ENCODE measurements at regions not wholly inside any gene's neighbourhood (a gene's known extent, or its start where the extent isn't known, plus 50 kb on each side); places are given as distances from the start of the nearest gene placed in this dataset.

DNA sequence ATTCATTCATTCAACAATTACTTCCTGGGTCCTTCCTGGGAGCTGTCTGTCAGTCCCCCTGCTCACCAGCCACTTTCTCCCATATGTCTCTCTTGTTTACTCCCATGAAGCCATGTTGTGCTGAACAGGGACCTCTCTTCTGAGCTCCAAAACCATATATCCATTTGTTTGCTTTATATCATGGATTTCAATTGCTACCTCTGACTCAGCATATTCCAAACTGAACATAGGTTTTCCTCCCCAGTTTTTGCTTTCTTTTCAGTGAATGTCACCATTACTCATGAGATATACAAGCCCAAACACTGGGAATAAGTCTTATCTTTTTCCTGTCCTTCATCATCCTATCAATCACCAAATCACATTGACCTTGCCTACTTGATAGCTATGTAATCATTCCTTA is 152.5 kb upstream of the P2RY1 start:
- H3K27me3 ChIP-seq (ENCODE audit: control insufficient read depth, extremely low read depth, insufficient read depth, low read length): no peaks in the 10 kb centered on the region
- H3K4me3 ChIP-seq (ENCODE audit: control insufficient read depth in 2 of 3, extremely low read depth in 1 of 3, insufficient read depth in 2 of 3, low read depth in 1 of 3, low read length in 3 of 3): no peak overlapping the region
- DNase-seq (ENCODE audit: low read depth, low spot score) (no peak), FAIRE-seq (no peak)
- H3K9me3 ChIP-seq (ENCODE audit: control insufficient read depth, low read depth, low read length): no peaks in the 10 kb centered on the region
- TF ChIP-seq, protein P1, sequence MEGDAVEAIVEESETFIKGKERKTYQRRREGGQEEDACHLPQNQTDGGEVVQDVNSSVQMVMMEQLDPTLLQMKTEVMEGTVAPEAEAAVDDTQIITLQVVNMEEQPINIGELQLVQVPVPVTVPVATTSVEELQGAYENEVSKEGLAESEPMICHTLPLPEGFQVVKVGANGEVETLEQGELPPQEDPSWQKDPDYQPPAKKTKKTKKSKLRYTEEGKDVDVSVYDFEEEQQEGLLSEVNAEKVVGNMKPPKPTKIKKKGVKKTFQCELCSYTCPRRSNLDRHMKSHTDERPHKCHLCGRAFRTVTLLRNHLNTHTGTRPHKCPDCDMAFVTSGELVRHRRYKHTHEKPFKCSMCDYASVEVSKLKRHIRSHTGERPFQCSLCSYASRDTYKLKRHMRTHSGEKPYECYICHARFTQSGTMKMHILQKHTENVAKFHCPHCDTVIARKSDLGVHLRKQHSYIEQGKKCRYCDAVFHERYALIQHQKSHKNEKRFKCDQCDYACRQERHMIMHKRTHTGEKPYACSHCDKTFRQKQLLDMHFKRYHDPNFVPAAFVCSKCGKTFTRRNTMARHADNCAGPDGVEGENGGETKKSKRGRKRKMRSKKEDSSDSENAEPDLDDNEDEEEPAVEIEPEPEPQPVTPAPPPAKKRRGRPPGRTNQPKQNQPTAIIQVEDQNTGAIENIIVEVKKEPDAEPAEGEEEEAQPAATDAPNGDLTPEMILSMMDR (optimal IDR thresholded peaks at IDR 0.05 in 1 of 3, IDR thresholded peaks at IDR 0.05 in 1 of 3, conservative IDR thresholded peaks at IDR 0.05 in 1 of 3; ENCODE audit: extremely low read depth in 1 of 3, insufficient read depth in 2 of 3, low read length in 3 of 3): no peak
- TF ChIP-seq EZH2 (IDR thresholded peaks at IDR 0.05; ENCODE audit: low read length): no peak
- H4K20me1 ChIP-seq (ENCODE audit: control insufficient read depth, extremely low read depth, insufficient read depth, low read length): no peaks in the 10 kb centered on the region
- no peaks in the 10 kb centered on the region for H3K36me3 ChIP-seq (ENCODE audit: control insufficient read depth in 2 of 2, extremely low read depth in 1 of 2, insufficient read depth in 2 of 2, low read length in 2 of 2)
- no peak overlapping the region for H3K9ac ChIP-seq (ENCODE audit: control insufficient read depth, extremely low read depth, insufficient read depth, low read length)
- H3K9me1 ChIP-seq (ENCODE audit: control insufficient read depth, extremely low read depth, insufficient read depth, low read length): no peaks in the 10 kb centered on the region
- no peak overlapping the region for H3K27ac ChIP-seq (ENCODE audit: control insufficient read depth, insufficient read depth, low read length)
- H3K4me1 ChIP-seq (ENCODE audit: control insufficient read depth, extremely low read depth, insufficient read depth, low read length): no peaks in the 10 kb centered on the region
- H2AFZ ChIP-seq (ENCODE audit: control insufficient read depth, low read length): no peak overlapping the region
- dilution Hi-C loops (cut with MboI; ENCODE audit: extremely low pct_ligation_motif_present, low sequenced_read_pairs): no loop called here
- H3K79me2 ChIP-seq (ENCODE audit: control insufficient read depth, insufficient read depth, low read length): no peaks in the 10 kb centered on the region
- no peak overlapping the region for H3K4me2 ChIP-seq (ENCODE audit: control insufficient read depth, extremely low read depth, insufficient read depth, low read depth, low read length)

DNA sequence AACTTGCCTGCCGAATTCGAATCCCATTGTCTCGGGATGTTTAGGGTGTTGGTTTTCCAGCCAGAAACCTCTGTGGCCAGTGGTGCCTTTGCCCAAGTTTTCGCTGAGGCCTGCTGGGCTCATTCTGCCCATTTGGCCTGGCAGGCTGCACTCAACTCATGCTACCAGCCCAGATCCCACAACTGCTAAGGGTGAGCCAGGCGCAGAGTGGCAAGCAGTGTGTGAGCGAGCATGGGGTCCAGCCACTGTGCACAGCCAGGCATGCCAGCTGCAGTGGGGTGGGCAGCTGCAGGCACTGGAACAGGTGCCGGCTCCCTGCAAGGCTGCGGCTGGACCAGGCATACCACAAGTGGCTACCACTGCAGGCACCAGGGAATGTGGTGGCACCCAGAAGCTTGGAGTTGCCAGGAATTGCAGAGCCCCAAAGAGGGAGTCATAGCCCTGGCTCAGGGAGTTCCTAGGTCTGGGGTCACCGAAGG is 151.4 kb upstream of the P2RY1 start:
- H3K27ac ChIP-seq (ENCODE audit: control insufficient read depth, insufficient read depth, low read length): no peak overlapping the region
- H3K9me3 ChIP-seq (ENCODE audit: control insufficient read depth, low read depth, low read length): no peaks in the 10 kb centered on the region
- H3K9ac ChIP-seq (ENCODE audit: control insufficient read depth, extremely low read depth, insufficient read depth, low read length): no peak overlapping the region
- H3K4me1 ChIP-seq (ENCODE audit: control insufficient read depth, extremely low read depth, insufficient read depth, low read length): no peaks in the 10 kb centered on the region
- H3K4me3 ChIP-seq (ENCODE audit: control insufficient read depth in 2 of 3, extremely low read depth in 1 of 3, insufficient read depth in 2 of 3, low read depth in 1 of 3, low read length in 3 of 3): no peak overlapping the region
- H4K20me1 ChIP-seq (ENCODE audit: control insufficient read depth, extremely low read depth, insufficient read depth, low read length): no peaks in the 10 kb centered on the region
- no peaks in the 10 kb centered on the region for H3K79me2 ChIP-seq (ENCODE audit: control insufficient read depth, insufficient read depth, low read length)
- DNase-seq (ENCODE audit: low read depth, low spot score): no peak
- no peaks in the 10 kb centered on the region for H3K9me1 ChIP-seq (ENCODE audit: control insufficient read depth, extremely low read depth, insufficient read depth, low read length)
- no peak overlapping the region for H2AFZ ChIP-seq (ENCODE audit: control insufficient read depth, low read length)
- H3K27me3 ChIP-seq (ENCODE audit: control insufficient read depth, extremely low read depth, insufficient read depth, low read length): no peaks in the 10 kb centered on the region
- FAIRE-seq: no peak
- no peaks in the 10 kb centered on the region for H3K36me3 ChIP-seq (ENCODE audit: control insufficient read depth in 2 of 2, extremely low read depth in 1 of 2, insufficient read depth in 2 of 2, low read length in 2 of 2)
- TF ChIP-seq EZH2 (IDR thresholded peaks at IDR 0.05; ENCODE audit: low read length): no peak
- TF ChIP-seq, protein P1 (optimal IDR thresholded peaks at IDR 0.05 in 1 of 3, IDR thresholded peaks at IDR 0.05 in 1 of 3, conservative IDR thresholded peaks at IDR 0.05 in 1 of 3; ENCODE audit: extremely low read depth in 1 of 3, insufficient read depth in 2 of 3, low read length in 3 of 3): no peak
- dilution Hi-C loops (cut with MboI; ENCODE audit: extremely low pct_ligation_motif_present, low sequenced_read_pairs): no loop called here
- H3K4me2 ChIP-seq (ENCODE audit: control insufficient read depth, extremely low read depth, insufficient read depth, low read depth, low read length): no peak overlapping the region

Measured in keratinocyte (primary cell).